Tibial nerve (tissue), 4 donors: ENCODE measurements at regions not wholly inside any gene's neighbourhood (a gene's known extent, or its start where the extent isn't known, plus 50 kb on each side); places are given as distances from the start of the nearest gene placed in this dataset.

Experiments used
- CTCF ChIP-seq, 5 experiments: fragments of 200-600 bp in 3 of 5; fragments of 450-650 bp in 2 of 5; sonication (generic) in 3 of 5; IDR thresholded peaks; one replicate each; pipeline ENCODE4 v1.5.1; 2016 to 2019; ENCODE audit warnings: antibody characterized with exemption in 5 of 5, mild to moderate bottlenecking in 3 of 5, moderate library complexity in 2 of 5
- EP300 ChIP-seq, 2 donors: sonication (generic); formaldehyde crosslinking; IDR thresholded peaks; one replicate each; pipeline ENCODE4 v1.6.1; 2017; ENCODE audit warnings: antibody characterized with exemption in 2 of 2, mild to moderate bottlenecking in 1 of 2
- POLR2A ChIP-seq, 2 donors: fragments of 450-650 bp; IDR thresholded peaks; one replicate each; pipeline ENCODE4 v1.6.1; 2017; ENCODE audit warnings: antibody characterized with exemption in 2 of 2, mild to moderate bottlenecking in 2 of 2, moderate library complexity in 2 of 2

DNA sequence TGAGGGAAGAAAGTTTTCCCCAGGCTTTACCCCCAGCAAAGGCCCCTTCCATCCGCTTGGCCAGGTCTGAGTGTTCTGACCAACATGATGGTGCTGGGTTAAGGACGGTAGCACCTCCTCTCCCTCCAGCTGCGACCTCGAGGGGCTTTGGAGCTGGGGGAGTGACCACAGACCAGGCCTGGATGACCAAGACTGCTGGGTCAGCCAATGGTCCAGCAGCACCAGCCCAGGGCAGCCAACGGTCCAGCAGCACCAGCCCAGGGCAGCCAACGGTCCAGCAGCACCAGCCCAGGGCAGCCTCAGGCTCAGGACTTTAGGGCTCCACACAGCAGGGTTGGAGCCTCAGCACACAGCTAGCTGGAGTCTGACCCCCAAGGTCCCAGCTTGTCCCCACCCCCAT, 57.2 kb upstream of the CNOT6 start:
- TF ChIP-seq CTCF (IDR thresholded peaks at IDR 0.05) (no peak), POLR2A (IDR thresholded peaks at IDR 0.05) (no peak), EP300 (IDR thresholded peaks at IDR 0.05) (no peak)
